ENCODE measurements at regions not wholly inside any gene's neighbourhood (a gene's known extent, or its start where the extent isn't known, plus 50 kb on each side); places are given as distances from the start of the nearest gene placed in this dataset.
"Not testable (repeated sequence)": the region's sequence is repeated elsewhere in the genome, so short reads cannot be mapped to it uniquely, and the experiment has no call there.

DNA sequence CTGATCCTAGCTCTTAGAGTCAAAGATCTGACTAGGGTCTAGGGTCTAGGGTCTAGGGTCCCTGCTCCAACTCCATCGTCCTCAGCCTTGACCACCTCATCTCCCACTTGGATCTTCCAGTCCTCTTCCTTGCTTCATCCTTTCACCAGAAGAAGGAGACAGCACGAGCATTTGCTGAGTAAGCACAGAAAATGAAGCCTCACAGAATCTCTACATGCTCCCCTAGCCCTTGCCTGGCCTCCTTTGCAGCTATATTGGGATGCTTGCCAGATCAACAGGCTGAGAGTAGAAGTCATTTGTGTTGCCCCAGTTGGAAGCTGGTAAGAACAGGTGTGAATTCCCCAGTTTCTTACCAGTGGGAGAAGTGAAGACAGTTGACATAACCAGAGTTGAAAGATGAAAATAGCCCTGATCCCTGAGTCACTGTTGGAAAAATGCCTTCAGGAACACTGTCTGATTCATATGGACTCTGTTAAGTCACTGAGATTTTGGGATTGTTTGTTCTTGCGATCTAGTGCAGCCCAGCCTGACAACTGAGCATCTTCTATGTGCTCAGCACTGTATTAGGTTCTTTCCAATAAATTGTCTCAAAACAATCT lies 552.5 kb downstream of the INSC start:
- no peak for FAIRE-seq

DNA sequence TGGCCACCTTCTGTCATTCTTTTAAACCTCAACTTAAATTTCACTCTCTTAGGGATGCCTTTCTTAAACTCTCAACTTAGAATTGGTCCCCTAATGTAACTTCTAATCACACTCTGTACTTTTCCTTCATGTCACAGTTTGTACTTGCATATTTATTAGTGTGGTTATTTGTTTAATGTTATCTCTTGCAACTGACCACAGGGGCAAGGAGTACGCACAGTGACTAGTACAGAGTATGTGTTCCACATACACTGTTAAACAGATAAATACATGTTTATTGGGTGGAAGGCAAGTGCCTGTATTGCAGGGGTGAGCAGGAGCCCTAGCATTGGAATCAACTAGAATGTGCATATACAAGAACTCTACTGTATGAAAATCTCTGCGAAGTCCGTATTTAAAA lies 554.0 kb downstream of the INSC start:
- FAIRE-seq, result no peak

DNA sequence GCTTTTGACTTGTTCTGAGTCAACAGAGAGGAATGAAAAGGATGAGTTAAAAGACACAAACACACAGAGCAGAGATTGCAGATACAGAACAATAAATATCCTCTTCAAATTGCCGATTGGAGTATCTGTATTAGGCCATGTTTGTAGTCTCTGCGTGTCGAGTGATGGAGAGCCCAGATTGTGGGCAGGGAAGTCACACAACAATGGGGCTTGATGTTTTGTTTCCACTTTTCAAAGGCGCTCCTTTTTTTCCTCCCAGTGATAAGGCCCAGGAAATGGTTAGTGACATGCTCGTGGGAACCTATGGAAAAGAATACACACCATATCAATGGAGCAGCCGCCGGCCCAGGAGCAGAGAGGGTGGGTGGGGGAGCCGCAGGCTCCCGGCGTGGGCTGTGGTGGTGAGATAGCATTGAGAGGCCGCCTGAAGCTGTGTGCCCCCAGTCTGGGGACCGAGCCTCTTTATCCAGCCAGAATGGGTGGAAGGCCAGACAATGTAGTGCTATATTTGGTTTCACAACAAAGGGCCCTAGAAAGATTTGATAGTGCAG lies 555.9 kb downstream of the INSC start:
- no peak for FAIRE-seq

DNA sequence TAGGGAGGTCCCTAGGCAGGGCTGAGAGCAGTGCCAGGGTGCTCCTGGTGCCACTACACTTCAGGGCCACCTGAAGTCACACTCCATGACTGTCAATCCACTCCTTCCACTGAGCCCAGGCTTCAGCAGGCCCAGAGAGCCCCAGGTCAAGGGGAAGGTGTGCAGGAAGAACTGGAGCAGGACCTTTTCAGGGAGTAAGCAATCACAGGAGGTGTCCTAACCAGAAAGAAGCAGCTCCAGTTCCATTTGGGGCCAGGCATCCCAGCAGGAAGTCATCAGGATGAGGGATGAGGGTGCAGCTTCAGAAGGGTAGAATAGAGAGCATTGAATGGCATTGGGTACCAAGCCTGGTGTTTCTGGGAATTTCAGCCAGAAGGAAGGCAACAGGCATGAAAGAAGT lies 556.5 kb downstream of the INSC start:
- no peak for FAIRE-seq

DNA sequence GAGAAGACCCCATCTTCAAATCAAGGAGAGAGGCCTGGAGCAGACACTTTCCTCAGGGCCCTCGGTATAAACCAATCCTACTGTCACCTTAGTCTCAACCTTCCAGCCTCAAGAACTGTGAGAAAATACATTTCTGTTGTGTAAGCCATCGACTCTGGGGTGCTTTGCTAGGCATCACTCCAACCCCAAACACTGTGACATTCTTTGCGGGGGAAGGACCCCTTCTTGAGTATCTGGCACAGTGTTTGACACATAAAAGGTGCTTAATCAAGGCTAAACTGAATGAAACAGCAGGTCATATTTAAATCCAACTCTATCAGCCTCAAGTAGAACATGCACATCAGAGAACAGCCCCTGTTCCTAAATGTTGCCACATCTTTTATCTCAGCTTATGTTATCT lies 558.1 kb downstream of the INSC start:
- FAIRE-seq, result no peak

DNA sequence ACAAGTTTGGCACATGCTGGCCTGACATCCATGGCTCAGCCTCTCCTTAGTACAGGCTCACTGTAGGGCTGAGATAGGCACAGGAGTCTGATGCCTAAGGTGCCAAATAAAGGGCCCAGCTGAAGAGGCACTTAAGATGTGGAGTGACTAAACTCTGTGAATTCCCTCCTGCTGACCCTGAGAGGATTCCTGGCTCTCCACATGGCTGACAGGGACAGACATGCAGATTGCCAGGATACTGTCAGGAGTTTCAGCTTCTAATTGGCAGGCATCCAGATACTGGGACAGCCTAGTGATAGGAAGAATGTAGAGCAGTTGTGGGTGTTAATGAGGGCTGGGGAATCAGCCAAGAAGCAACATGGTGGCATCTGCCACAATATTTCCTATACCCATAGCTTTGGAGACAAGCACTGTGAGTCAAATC lies 558.7 kb downstream of the INSC start:
- FAIRE-seq, result no peak

DNA sequence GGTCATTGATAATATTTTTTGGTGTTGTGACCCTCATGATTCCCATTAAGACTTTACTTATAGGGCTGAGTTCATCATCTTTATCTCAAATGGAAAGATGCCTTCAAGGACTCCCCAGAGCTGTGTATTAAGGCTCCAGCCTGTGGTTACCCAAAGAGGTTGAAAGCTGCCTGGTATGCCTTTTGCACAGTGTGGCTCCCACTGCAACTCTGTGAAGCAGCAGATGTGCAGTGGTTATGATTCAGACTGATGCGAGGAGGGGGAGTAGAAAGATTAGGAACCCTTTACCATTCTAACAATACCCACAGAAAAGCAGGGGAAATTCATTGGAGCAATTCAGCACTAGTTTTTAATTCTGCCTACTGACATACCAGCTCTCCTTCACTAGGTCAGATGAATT lies 560.0 kb downstream of the INSC start:
- FAIRE-seq, result no peak

DNA sequence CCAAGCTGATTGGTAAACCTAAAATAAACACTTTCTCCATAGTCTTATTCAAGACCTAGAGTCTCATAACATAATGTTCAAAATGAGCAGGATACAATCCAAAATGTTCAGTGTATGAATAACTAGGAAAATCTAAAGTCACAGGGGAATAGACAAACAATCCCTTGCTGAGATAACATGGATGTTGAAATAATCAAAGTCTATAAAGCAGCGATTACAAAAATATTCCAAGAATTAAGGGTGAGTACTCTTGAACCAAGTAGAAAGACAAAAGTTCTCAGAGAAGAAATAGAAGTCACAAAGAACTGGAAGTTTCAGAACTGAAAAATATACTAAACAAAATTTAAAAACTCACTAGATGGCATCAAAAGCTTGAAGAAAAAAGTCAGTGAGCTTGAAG lies 561.0 kb downstream of the INSC start:
- no peak for FAIRE-seq

DNA sequence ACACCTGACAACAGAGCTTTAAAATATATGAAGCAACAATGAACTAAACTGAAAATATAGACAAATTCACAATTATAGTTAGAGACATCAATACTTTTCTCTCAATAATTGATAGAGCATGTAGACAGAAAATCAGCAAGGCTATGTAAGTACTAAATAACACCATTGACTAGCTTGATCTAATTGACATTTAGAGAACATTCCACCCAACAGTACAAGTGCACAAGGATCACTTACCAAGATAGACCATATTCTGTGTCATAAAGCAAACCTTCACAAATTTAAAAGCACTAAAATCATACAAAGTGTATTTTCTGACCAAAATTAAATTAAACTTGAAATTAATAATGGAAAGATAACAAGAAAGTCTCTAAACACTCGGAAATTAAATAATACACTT lies 562.5 kb downstream of the INSC start:
- no peak for FAIRE-seq

DNA sequence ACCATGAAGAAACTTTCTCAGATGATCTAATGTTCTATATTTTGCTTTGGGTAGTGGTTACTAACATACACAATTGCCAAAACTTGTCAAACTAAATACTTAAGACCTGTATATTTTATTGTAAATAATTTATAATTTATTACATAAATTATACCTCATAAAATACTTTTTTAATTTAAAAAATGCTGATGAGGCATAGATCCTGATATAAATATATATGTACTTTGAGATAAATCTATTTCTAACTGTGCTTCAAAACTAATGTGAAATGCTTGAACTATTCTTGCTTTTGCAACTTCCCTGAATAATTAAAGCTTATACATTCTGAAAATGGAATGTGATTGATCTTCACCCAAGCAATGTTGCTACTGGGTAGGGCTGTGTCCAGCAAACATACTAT lies 568.8 kb downstream of the INSC start:
- no peak for FAIRE-seq

DNA sequence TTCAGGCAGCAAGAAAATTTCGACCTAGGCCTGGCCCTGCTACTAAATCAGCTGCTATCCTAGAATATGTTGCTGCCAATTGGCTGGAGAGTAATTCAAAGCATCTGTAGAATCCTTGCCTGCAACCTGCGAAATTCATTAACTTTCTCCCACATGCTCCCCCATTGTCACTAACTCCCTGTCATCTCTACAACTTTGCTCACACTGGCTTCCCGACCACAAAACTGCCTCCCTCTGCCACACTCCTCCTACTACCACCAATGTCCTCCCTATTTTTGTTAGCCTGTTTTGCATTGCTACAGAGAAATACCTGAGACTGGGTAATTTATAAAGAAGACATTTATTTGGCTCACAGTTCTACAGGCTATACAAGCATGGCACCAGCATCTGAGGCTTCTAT lies 570.6 kb downstream of the INSC start:
- no peak for FAIRE-seq

DNA sequence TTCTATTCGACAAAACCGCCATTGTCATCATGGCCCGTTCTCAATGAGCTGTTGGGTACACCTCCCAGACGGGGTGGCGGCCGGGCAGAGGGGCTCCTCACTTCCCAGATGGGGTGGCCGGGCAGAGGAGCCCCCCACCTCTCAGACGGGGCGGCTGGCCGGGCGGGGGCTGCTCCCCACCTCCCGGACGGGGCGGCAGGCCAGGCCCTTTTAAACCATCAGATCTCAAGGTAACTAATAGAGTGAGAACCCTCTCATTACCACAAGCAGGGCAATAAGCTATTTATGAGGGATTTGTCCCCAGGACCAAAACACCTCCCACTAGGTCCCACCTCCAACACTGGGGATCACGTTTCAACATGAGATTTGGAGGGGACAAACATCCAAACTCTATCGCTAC lies 571.5 kb downstream of the INSC start:
- FAIRE-seq, result not testable (repeated sequence)

DNA sequence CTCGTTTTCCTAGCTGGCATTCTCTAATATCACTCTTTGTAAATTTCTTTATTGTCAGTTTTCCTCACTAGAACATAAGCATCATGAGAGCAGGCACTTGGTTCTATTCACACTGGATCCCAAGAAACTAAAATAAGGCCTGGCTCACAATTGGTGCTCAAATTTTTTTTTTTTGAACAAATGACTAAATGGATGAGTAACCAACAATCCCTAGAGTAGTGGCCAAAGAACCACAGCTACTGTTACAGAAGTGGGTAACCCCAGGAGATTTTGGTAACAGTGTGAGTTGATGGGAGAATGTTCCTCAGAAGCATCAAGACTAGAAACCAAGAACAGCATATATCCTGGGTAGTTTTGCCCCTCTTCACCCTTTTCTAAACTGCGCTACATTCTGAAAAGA lies 572.6 kb downstream of the INSC start:
- no peak for FAIRE-seq

DNA sequence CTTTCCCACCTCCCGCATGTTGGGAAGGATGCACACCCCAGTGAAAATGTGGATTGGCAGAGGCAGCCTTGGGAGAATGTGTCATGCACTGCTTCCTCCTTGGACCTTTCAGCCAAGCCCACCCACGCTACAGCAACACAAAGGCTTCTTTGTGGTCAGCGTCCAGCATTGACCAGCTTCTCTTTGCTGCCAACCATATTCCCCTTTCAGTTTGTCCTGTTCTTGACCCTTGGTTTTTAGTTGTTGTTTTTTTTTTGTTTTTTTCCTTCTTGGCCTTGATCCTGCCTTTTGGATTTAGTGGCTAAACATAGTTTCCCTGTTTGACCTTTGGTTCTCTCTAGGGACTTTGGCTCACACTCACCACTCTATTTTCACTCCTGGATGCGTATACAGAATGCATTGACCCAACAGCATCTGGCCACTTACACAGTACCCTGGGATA lies 573.6 kb downstream of the INSC start:
- FAIRE-seq, result no peak

DNA sequence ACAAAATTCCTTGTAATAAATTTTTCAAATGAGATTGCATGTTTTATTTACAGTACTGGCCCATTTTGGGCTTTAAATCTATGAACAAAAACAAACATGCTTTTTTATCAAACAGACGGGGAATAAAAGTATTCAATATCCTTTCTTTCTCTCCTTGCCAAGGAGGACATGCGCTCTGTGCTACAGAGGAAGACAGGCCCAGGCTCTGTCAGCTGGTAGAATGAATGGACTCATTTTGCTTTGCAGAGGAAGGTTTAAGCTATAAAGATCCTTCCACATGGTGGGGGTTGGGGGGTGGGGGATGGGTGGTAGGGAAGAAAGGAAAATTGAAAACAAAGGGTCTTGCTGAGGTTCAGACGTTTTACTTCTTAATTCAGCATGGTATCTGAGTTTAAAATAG lies 575.6 kb downstream of the INSC start:
- FAIRE-seq, result no peak

DNA sequence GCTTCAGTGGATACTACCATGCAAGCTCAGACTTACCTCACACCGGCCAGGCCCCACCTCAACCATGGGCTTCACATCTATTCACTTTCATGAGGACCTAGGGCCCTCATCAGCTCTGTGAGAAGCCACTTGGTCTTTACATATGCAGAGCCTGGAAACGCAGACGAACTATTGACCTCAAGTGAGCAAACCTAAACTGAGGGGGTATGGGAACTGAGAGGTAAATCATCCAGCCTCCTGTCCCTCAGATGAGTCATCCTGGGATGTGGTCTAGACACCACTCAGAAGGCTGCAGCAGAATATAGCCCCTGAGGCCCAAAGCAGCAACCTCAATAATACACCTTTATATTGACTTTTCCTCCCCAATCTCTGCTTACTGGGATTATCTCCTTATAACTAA lies 578.0 kb downstream of the INSC start:
- FAIRE-seq, result no peak

DNA sequence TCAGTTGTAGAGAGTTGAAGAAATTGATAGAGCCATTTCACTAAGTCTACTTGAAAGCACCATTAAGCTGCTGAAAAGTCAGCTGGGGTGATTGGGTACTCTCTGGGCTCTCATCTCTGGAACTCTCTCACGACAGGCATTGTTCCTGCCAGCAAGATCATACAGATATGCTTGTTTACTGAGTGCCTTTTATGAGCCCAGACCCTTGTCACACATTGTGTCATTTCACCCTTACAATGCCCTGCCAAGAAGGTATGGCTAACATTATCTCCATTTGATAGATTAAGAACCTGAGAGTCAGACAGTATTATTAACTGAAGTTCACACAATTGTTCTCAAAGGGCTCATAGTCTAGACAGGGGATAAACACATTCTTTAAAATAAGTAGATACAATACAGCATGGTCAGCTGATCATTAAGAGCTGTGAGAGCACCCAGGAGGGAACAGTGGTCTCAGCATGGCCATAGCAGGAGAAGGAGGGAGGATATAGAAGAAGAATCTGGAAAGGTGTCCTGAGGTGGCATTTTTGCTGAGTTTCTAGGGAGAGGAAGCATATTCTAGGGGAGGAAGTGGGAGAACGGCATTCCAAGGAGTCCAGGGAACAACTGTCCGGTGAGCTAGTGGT lies 580.5 kb downstream of the INSC start:
- no peak for FAIRE-seq

DNA sequence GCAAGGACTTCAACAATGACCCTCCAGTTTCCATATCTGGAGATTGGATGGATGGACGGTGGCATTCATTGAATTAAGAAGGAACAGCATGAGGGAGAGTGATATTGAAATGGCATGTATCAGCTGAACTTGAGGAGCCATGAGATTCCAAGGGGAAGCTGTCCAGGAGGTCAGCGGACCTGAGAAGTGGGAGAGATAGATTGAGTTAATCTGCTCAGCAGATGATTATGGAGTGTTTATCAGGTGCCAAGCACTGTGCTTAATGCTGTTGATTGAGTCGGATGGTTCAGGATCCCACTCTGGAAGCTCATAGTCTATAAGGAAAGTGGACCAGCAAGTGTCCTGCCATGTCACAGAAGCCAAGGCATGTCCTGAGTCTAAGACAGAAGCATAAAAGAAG lies 581.3 kb downstream of the INSC start:
- FAIRE-seq, result no peak

DNA sequence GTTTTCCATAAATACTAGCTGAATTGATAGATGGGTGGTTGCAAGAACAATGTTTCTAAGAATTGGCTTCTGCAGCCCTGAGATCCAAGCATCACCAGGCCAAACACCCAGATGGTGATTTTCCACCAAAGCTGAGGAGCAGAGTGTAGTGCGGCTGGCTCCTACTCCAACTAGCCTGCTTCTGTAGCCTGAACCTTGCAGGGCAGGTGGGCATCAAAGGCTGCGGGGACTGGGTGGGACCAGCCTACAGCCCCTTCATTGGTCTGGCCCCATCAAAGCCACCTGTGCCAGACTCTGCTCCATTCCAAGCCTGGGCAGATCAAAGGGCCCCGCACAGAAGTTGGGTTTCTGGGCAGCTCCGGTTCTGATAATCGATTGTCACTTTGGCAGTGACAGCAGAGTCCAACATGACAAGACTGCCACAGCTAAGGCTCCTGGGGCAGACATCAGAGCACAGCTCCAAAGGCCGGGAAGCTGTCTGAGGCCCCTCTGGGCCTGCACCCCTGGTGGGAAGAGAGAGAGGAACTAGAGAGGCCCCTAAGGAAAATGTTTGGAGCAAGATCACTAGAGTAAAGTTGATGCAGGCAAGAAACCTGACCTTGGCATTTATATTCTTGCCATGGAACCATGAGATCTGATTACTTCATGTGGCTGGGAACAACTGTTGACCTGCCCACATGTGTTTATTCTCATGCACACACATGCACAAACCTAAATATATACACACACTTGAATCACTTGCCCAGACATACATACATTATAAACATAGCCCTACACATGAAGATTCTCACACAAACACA lies 582.9 kb downstream of the INSC start:
- FAIRE-seq, result no peak

DNA sequence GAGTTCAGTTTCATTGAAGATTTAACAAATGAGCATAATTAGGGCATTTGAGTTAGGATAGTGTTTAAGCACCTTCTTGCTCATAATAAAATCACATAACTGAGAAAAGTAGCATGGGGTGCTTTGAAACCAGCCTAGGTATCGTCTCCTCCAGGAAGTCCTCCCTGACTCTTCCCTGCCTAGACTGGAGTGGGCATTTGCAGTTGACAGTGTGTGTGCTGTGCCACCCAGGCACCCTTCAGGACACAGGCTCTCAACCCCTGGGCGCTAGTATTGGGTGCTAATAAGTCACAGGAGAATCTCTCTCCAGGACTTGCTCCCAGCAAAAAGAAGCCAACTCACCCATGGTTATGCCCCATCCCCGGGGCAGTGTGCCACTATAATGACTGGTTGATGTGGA lies 584.1 kb downstream of the INSC start:
- no peak for FAIRE-seq

DNA sequence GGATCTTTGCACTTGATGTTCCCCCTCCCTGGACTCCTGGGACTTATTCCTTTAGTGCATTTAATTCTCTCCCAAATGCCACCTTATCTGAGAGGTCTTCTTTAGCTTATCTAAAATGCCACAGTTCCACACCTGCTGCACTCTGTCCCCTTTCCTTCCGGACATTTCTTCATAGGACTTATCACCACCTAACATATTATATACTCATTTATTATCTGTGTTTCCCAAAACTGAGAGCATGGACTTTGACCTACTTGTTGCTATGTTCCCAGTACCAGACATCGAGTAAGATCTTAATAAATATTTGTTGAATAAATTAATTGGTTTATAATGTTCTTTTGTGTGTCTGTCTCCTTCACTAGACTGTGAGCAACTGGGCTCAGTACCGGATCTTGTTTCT lies 585.3 kb downstream of the INSC start:
- FAIRE-seq, result no peak

DNA sequence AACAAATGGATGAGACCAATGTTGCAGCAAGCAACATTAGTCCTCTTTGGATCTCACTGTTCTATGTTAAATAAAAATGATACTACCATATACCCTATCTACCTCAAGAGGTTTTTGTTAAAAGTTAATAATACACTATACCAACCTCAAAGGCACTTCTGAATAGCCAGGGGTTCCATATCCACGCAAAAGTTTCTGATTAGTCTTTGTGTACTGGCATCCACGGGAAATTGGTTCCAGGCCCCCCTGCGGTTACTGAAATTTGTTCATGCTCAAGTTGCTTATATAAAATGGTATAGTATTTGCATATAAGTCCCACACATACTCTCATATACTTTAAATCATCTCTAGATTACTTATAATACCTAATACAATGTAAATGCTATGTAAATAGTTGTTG lies 585.7 kb downstream of the INSC start:
- no peak for FAIRE-seq

DNA sequence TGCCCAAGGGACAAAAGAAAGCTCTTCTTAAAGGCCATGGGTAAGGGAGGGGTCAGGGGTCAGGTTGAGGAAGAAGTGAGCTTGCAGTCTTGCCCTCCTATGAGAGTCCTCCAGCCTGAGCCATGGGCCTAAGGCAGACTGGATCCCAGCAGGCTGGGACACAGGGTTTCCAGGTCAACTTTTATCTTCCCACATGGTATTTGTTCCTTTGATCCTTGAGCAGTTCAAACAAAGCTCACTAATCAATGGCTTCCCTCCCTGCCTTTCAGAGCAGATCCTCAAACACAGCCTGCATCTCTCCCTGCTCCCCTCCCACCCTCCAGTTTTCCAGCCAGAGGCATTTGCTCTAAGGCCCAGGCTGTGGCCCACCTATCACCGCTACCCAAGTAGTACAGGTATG lies 589.3 kb downstream of the INSC start:
- FAIRE-seq, result no peak

DNA sequence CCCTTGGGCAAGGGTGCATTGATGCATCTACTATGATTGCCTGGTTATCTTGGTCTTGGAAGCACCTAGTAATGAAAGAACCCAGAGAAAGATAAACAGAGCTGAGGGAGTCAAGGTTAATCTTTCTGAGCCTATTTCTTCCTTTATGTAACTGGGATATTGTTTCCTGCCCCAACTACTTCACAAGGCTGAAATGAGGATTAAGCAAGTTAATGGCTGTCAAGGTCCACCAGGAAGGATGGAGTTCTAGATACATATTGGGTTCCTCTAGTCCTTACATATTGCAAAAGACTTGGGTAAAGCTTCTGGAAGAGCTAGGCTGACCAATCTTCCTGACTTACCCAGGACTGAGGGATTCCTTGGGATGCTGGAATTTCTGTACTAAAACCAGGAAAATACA lies 589.8 kb downstream of the INSC start:
- FAIRE-seq, result no peak
